Fibroblast of pulmonary artery (primary cell): ENCODE measurements at regions not wholly inside any gene's neighbourhood (a gene's known extent, or its start where the extent isn't known, plus 50 kb on each side); places are given as distances from the start of the nearest gene placed in this dataset.

ENCODE experiments used
- DNase-seq: peaks from one replicate; pipeline ENCODE4 v3.0.0-alpha.2; 2010; ENCODE audit warnings: low read depth
- H3K4me3 ChIP-seq: replicated peaks from 2 replicates; pipeline ENCODE4 v1.5.1; 2011; ENCODE audit warnings: low read depth, mild to moderate bottlenecking, control low read depth, low read length, moderate library complexity
- CTCF ChIP-seq: IDR thresholded peaks from 2 replicates; pipeline ENCODE4 v1.5.1; 2011; ENCODE audit warnings: mild to moderate bottlenecking, control low read depth, low read length, inconsistent platforms; ENCODE audit errors: missing control alignments

GRCh38 chr6:45816674-45817297, 198.9 kb downstream of the CLIC5 start:
- H3K4me3 ChIP-seq: no peak overlapping the region

DNA sequence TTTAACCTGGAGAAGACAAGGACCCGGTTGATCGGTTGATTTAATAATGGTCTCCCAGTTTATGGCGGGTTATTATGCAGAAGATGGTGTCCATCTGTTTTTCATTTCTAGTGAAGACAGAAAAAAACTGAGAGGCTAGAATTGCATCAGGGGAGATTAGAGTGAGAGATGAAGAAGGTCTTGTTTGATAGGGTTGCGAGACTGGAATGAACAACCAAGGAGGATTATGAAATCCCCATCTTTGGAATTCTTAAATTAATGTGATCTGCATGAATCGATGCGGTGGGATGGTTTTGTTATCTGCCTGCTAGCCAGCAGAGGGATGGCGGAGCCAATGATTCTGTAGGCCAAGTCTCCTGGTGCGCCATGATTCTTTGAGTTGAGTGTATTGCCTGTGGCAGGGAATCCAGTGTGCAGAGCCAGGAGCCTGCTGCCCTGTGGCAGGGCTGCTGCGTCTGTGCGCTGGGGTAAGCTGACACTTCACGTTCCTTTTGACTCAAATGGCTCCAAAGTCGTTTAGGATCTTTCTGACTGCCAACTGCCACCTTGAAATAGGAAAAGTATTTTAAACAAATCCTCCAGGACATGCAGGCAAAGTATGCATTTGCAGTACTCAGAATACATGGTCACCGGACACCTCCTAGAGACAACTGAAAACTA, 200.1 kb downstream of the CLIC5 start:
- no peak for DNase-seq
- TF ChIP-seq CTCF: no peak
- H3K4me3 ChIP-seq: no peak overlapping the region

More at GRCh38 chr6:45816674-45817297, 198.9 kb downstream of the CLIC5 start:
- TF ChIP-seq CTCF: no peak
- no peak for DNase-seq

GRCh38 chr6:45814772-45815171, 200.9 kb downstream of the CLIC5 start:
- no peak for TF ChIP-seq CTCF
- DNase-seq: no peak
- H3K4me3 ChIP-seq: no peak overlapping the region

DNA sequence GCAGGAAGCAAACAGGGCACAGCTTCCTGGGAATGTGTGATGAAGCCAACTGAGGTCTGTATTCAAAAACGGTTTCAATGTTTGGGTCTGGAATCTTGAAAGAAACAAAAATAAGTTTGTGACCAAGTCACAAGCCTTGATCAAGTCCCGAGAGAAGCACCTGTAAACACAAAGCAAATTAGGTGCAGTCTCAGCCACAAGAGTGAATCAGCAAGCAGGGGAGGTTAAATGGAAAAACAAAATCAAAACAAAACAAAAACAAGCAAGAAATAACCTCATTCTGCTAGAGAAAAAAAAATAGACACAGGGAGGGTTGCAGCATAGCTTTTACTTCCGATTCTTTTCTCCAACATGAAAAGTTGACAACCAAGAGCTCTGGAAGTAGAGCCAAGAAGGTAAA, 201.7 kb downstream of the CLIC5 start:
- no peak for TF ChIP-seq CTCF
- H3K4me3 ChIP-seq: no peak overlapping the region
- no peak for DNase-seq

DNA sequence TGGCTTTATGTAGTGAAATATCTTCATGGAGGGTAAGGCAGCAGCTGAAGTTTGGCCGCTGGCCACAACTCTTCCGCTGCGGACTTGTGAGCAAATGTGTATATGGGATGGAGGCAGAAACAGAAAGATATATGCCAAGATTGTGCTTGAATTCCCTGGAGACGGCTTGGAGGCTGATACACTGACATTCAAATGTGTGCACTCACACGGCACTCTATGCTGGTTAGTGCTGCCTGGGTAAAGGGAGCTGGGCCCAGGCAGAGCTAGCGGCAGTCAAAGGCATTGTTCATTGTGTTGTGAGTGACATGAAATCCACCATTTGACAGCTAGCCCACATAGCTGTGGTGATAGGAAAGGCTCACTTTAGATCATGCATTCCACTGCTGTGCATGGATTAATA, 202.7 kb downstream of the CLIC5 start:
- TF ChIP-seq CTCF: no peak
- DNase-seq: peak; percentile 35
- no peak overlapping the region for H3K4me3 ChIP-seq

DNA sequence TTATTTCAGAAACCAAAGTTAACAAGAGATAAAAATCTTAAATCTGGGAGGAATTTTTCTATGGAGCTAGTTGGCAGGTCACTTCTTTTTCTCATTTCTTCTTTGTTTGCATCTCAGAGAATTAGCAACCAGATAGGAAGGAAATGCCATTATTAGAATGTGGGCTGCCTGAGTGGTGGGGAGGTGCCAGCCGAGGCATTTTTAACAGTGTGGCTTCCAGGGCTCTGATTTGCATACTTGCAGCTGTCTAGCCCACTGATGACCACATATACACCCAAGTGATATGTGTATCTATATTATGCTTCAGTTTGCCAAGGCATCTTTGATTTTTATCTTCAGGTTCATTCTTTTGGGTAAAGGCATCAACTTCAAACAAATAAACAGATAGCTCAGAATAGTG, 206.7 kb downstream of the CLIC5 start:
- DNase-seq: no peak
- no peak overlapping the region for H3K4me3 ChIP-seq
- TF ChIP-seq CTCF: no peak
